ENCODE measurements at regions not wholly inside any gene's neighbourhood (a gene's known extent, or its start where the extent isn't known, plus 50 kb on each side); places are given as distances from the start of the nearest gene placed in this dataset.

GRCh38 chr11:23961503-23962338, 535.1 kb upstream of the LUZP2 start:
- Histone ChIP-seq H3K27me3 (ENCODE audit: control insufficient read depth, insufficient read depth, low read length) (no peaks in the 10 kb centered on the region), H3K9me3 (ENCODE audit: control insufficient read depth, insufficient read depth, low read length) (peaks cover 13% of the 10 kb centered on the region; the same call in 1 of the 2 replicates), H3K27ac (ENCODE audit: low read depth, low read length) (no peak overlapping the region), H3K36me3 (ENCODE audit: control insufficient read depth, insufficient read depth, low read length) (no peaks in the 10 kb centered on the region), H3K9ac (ENCODE audit: low read depth, low read length) (no peak overlapping the region), H3K4me1 (ENCODE audit: control insufficient read depth, insufficient read depth, low read length) (peaks cover 23% of the 10 kb centered on the region), H3K4me3 (ENCODE audit: low read depth, low read length) (no peak overlapping the region)

- H3K36me3 ChIP-seq (ENCODE audit: control insufficient read depth, insufficient read depth, low read length): no peaks in the 10 kb centered on the region
- H3K4me1 ChIP-seq (ENCODE audit: control insufficient read depth, insufficient read depth, low read length): peaks cover 16% of the 10 kb centered on the region
- no peaks in the 10 kb centered on the region for H3K9me3 ChIP-seq (ENCODE audit: control insufficient read depth, insufficient read depth, low read length)
- peak overlapping the region; percentile 14; the same call in 1 of the 2 replicates for H3K4me3 ChIP-seq (ENCODE audit: low read depth, low read length)
- peak overlapping the region; percentile 69 for H3K27ac ChIP-seq (ENCODE audit: low read depth, low read length)
- no peaks in the 10 kb centered on the region for H3K27me3 ChIP-seq (ENCODE audit: control insufficient read depth, insufficient read depth, low read length)
- H3K9ac ChIP-seq (ENCODE audit: low read depth, low read length): 0 out of 2 replicates have a peak overlapping the region, but pooled peaks have one; percentile 14
Measured at GRCh38 chr11:23973244-23973643, 523.6 kb upstream of the LUZP2 start.

- H3K4me1 ChIP-seq (ENCODE audit: control insufficient read depth, insufficient read depth, low read length): peaks cover 16% of the 10 kb centered on the region
- no peaks in the 10 kb centered on the region for H3K36me3 ChIP-seq (ENCODE audit: control insufficient read depth, insufficient read depth, low read length)
- H3K9me3 ChIP-seq (ENCODE audit: control insufficient read depth, insufficient read depth, low read length): no peaks in the 10 kb centered on the region
- no peak overlapping the region; the same call in 1 of the 2 replicates for H3K4me3 ChIP-seq (ENCODE audit: low read depth, low read length)
- H3K27ac ChIP-seq (ENCODE audit: low read depth, low read length): no peak overlapping the region
- no peaks in the 10 kb centered on the region for H3K27me3 ChIP-seq (ENCODE audit: control insufficient read depth, insufficient read depth, low read length)
- H3K9ac ChIP-seq (ENCODE audit: low read depth, low read length): no peak overlapping the region
Measured at GRCh38 chr11:23974051-23974450, 522.8 kb upstream of the LUZP2 start.

GRCh38 chr11:23974601-23975000, 522.3 kb upstream of the LUZP2 start:
- Histone ChIP-seq H3K9ac (ENCODE audit: low read depth, low read length) (no peak overlapping the region), H3K4me3 (ENCODE audit: low read depth, low read length) (no peak overlapping the region), H3K9me3 (ENCODE audit: control insufficient read depth, insufficient read depth, low read length) (no peaks in the 10 kb centered on the region), H3K27ac (ENCODE audit: low read depth, low read length) (no peak overlapping the region), H3K27me3 (ENCODE audit: control insufficient read depth, insufficient read depth, low read length) (no peaks in the 10 kb centered on the region), H3K4me1 (ENCODE audit: control insufficient read depth, insufficient read depth, low read length) (peaks cover 16% of the 10 kb centered on the region), H3K36me3 (ENCODE audit: control insufficient read depth, insufficient read depth, low read length) (no peaks in the 10 kb centered on the region)

- H3K27ac ChIP-seq (ENCODE audit: low read depth, low read length): no peak overlapping the region
Measured at GRCh38 chr11:23976426-23976825, 520.4 kb upstream of the LUZP2 start.

GRCh38 chr11:23976841-23977271, 520.0 kb upstream of the LUZP2 start:
- no peak overlapping the region for H3K27ac ChIP-seq (ENCODE audit: low read depth, low read length)
- peaks cover 16% of the 10 kb centered on the region for H3K4me1 ChIP-seq (ENCODE audit: control insufficient read depth, insufficient read depth, low read length)
- no peak overlapping the region for H3K4me3 ChIP-seq (ENCODE audit: low read depth, low read length)
- H3K9ac ChIP-seq (ENCODE audit: low read depth, low read length): no peak overlapping the region
- H3K36me3 ChIP-seq (ENCODE audit: control insufficient read depth, insufficient read depth, low read length): no peaks in the 10 kb centered on the region
- H3K27me3 ChIP-seq (ENCODE audit: control insufficient read depth, insufficient read depth, low read length): no peaks in the 10 kb centered on the region
- no peaks in the 10 kb centered on the region for H3K9me3 ChIP-seq (ENCODE audit: control insufficient read depth, insufficient read depth, low read length)

More at GRCh38 chr11:23976426-23976825, 520.4 kb upstream of the LUZP2 start:
- Histone ChIP-seq H3K9ac (ENCODE audit: low read depth, low read length) (no peak overlapping the region), H3K36me3 (ENCODE audit: control insufficient read depth, insufficient read depth, low read length) (no peaks in the 10 kb centered on the region), H3K27me3 (ENCODE audit: control insufficient read depth, insufficient read depth, low read length) (no peaks in the 10 kb centered on the region), H3K4me1 (ENCODE audit: control insufficient read depth, insufficient read depth, low read length) (peaks cover 16% of the 10 kb centered on the region), H3K9me3 (ENCODE audit: control insufficient read depth, insufficient read depth, low read length) (no peaks in the 10 kb centered on the region), H3K4me3 (ENCODE audit: low read depth, low read length) (no peak overlapping the region)

- Histone ChIP-seq H3K9me3 (ENCODE audit: control insufficient read depth, insufficient read depth, low read length) (no peaks in the 10 kb centered on the region), H3K27ac (ENCODE audit: low read depth, low read length) (no peak overlapping the region), H3K4me3 (ENCODE audit: low read depth, low read length) (no peak overlapping the region), H3K36me3 (ENCODE audit: control insufficient read depth, insufficient read depth, low read length) (no peaks in the 10 kb centered on the region), H3K4me1 (ENCODE audit: control insufficient read depth, insufficient read depth, low read length) (no peaks in the 10 kb centered on the region), H3K9ac (ENCODE audit: low read depth, low read length) (no peak overlapping the region), H3K27me3 (ENCODE audit: control insufficient read depth, insufficient read depth, low read length) (no peaks in the 10 kb centered on the region)
Measured at GRCh38 chr11:23988381-23989006, 508.4 kb upstream of the LUZP2 start.

- no peak overlapping the region for H3K4me3 ChIP-seq (ENCODE audit: low read depth, low read length)
- no peaks in the 10 kb centered on the region for H3K4me1 ChIP-seq (ENCODE audit: control insufficient read depth, insufficient read depth, low read length)
Measured at GRCh38 chr11:23990346-23991164, 506.3 kb upstream of the LUZP2 start.

GRCh38 chr11:23991165-23991539, 505.7 kb upstream of the LUZP2 start:
- H3K9me3 ChIP-seq (ENCODE audit: control insufficient read depth, insufficient read depth, low read length): 0 out of 2 replicates have a peak, but pooled peaks cover 3% of the 10 kb centered on the region
- no peak overlapping the region for H3K9ac ChIP-seq (ENCODE audit: low read depth, low read length)
- no peaks in the 10 kb centered on the region for H3K4me1 ChIP-seq (ENCODE audit: control insufficient read depth, insufficient read depth, low read length)
- no peak overlapping the region for H3K4me3 ChIP-seq (ENCODE audit: low read depth, low read length)
- H3K36me3 ChIP-seq (ENCODE audit: control insufficient read depth, insufficient read depth, low read length): no peaks in the 10 kb centered on the region
- no peaks in the 10 kb centered on the region for H3K27me3 ChIP-seq (ENCODE audit: control insufficient read depth, insufficient read depth, low read length)
- H3K27ac ChIP-seq (ENCODE audit: low read depth, low read length): no peak overlapping the region

More at GRCh38 chr11:23990346-23991164, 506.3 kb upstream of the LUZP2 start:
- Histone ChIP-seq H3K27ac (ENCODE audit: low read depth, low read length) (no peak overlapping the region), H3K9ac (ENCODE audit: low read depth, low read length) (no peak overlapping the region), H3K27me3 (ENCODE audit: control insufficient read depth, insufficient read depth, low read length) (no peaks in the 10 kb centered on the region), H3K9me3 (ENCODE audit: control insufficient read depth, insufficient read depth, low read length) (no peaks in the 10 kb centered on the region), H3K36me3 (ENCODE audit: control insufficient read depth, insufficient read depth, low read length) (no peaks in the 10 kb centered on the region)

GRCh38 chr11:23995891-23996290, 501.0 kb upstream of the LUZP2 start:
- H3K27ac ChIP-seq (ENCODE audit: low read depth, low read length): no peak overlapping the region
- no peaks in the 10 kb centered on the region for H3K4me1 ChIP-seq (ENCODE audit: control insufficient read depth, insufficient read depth, low read length)
- H3K9me3 ChIP-seq (ENCODE audit: control insufficient read depth, insufficient read depth, low read length): peaks cover 7% of the 10 kb centered on the region; the same call in 1 of the 2 replicates
- H3K4me3 ChIP-seq (ENCODE audit: low read depth, low read length): no peak overlapping the region
- no peak overlapping the region for H3K9ac ChIP-seq (ENCODE audit: low read depth, low read length)
- no peaks in the 10 kb centered on the region for H3K27me3 ChIP-seq (ENCODE audit: control insufficient read depth, insufficient read depth, low read length)
- H3K36me3 ChIP-seq (ENCODE audit: control insufficient read depth, insufficient read depth, low read length): no peaks in the 10 kb centered on the region

Data from HUES48 (cell line).